Prostate gland (tissue), 2 donors: ENCODE measurements at regions not wholly inside any gene's neighbourhood (a gene's known extent, or its start where the extent isn't known, plus 50 kb on each side); places are given as distances from the start of the nearest gene placed in this dataset.

ENCODE experiments used
- DNase-seq: peaks from one replicate; pipeline ENCODE4 v3.0.0-alpha.2; 2019; ENCODE audit warnings: low spot score
- H3K27ac ChIP-seq, 2 donors: fragments of 200-600 bp; sonication (generic); 2 replicates each; pipeline ENCODE4 v1.5.1; 2017 to 2019
- H3K27me3 ChIP-seq: fragments of 200-600 bp; sonication (generic); replicated peaks from 2 replicates; pipeline ENCODE4 v1.5.1; 2019; ENCODE audit not compliant: insufficient read depth
- H3K36me3 ChIP-seq, 2 donors: fragments of 200-600 bp; sonication (generic); 1 replicate in 1 of 2; 2 replicates in 1 of 2; pipeline versions ENCODE4 v1.5.1 to v1.8.1; 2017 to 2019
- H3K4me1 ChIP-seq: fragments of 200-600 bp; sonication (generic); replicated peaks from 2 replicates; pipeline ENCODE4 v1.5.1; 2019
- H3K4me3 ChIP-seq, 2 donors: fragments of 200-600 bp; sonication (generic); 2 replicates each; pipeline ENCODE4 v1.5.1; 2017 to 2019
- H3K9me3 ChIP-seq: fragments of 200-600 bp; sonication (generic); 2 replicates; pipeline ENCODE4 v1.5.1; 2017
- POLR2A ChIP-seq: fragments of 450-650 bp; IDR thresholded peaks from one replicate; pipeline ENCODE4 v1.6.1; 2016; ENCODE audit warnings: antibody characterized with exemption, mild to moderate bottlenecking
- POLR2AphosphoS5 ChIP-seq: sonication (generic); formaldehyde crosslinking; IDR thresholded peaks from one replicate; pipeline ENCODE4 v1.6.1; 2017; ENCODE audit warnings: antibody characterized with exemption
- WGBS: methylation state at CpG from one replicate; pipeline ENCODE4 v1.1.5; 2018; 5-methylcytosine and 5-hydroxymethylcytosine counted together
- intact Hi-C: fragments of 100-400 bp; cut with DNase I; formaldehyde crosslinking; loops from one replicate; pipeline ENCODE4 v1.14.2; 2022
- TF ChIP-seq, protein P1 (sequence below), 4 experiments: fragments of 200-600 bp in 2 of 4; fragments of 450-650 bp in 2 of 4; sonication (generic) in 2 of 4; IDR thresholded peaks; 1 replicate in 3 of 4; 2 replicates in 1 of 4; pipeline ENCODE4 v1.5.1; 2016 to 2019; ENCODE audit warnings: antibody characterized with exemption in 4 of 4, mild to moderate bottlenecking in 2 of 4, moderate library complexity in 2 of 4

DNA sequence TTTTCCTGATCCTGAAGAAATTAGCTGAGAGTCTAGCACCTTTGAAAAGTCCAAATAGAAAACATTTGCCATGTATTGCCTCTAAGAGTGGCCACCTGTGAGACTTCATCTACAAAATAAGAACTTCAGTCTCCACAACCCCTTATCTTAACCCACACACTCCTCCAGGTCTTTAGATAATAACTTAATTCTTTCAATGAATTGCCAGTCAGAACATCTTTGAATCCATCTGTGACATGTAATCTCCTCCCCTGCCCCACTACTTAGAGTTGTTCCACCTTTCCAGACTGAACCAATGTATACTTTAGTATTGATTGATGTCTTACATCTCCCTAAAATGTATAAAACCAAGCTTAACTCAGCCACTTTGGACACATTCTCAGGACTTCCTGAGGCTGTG is 84.4 kb upstream of the FAM171A1 start:
- Histone ChIP-seq H3K27me3 (no peaks in the 10 kb centered on the region), H3K36me3 (no peaks in the 10 kb centered on the region), H3K4me1 (no peaks in the 10 kb centered on the region), H3K4me3 (no peak overlapping the region), H3K9me3 (no peaks in the 10 kb centered on the region), H3K27ac (no peak overlapping the region)
- intact Hi-C loops, result no loop called here
- DNase-seq, result no peak
- TF ChIP-seq POLR2A, result no peak
- TF ChIP-seq, protein P1, sequence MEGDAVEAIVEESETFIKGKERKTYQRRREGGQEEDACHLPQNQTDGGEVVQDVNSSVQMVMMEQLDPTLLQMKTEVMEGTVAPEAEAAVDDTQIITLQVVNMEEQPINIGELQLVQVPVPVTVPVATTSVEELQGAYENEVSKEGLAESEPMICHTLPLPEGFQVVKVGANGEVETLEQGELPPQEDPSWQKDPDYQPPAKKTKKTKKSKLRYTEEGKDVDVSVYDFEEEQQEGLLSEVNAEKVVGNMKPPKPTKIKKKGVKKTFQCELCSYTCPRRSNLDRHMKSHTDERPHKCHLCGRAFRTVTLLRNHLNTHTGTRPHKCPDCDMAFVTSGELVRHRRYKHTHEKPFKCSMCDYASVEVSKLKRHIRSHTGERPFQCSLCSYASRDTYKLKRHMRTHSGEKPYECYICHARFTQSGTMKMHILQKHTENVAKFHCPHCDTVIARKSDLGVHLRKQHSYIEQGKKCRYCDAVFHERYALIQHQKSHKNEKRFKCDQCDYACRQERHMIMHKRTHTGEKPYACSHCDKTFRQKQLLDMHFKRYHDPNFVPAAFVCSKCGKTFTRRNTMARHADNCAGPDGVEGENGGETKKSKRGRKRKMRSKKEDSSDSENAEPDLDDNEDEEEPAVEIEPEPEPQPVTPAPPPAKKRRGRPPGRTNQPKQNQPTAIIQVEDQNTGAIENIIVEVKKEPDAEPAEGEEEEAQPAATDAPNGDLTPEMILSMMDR (IDR thresholded peaks at IDR 0.05), result no peak
- no peak for TF ChIP-seq POLR2AphosphoS5

DNA sequence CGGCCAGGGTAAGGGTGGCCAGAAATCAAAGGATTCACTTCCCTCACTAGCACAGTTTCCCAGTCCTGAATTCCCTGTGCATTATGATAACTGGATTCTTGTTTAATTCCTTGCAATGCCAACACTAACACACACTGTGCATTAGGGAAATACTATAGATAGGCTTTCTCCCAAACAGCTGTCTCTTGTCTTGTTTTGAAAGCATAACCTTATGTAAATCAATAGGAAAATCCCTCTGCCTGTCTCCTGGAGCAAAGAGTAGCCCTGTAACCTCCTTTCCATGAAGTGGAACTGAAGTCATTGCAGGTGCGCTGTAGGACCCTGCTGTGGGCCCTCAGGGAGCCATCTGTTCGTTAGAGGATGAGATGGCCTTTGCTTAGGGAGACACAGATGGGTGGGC is 82.8 kb upstream of the FAM171A1 start:
- TF ChIP-seq, protein P1 (IDR thresholded peaks at IDR 0.05), result no peak
- TF ChIP-seq POLR2A, result no peak
- TF ChIP-seq POLR2AphosphoS5, result no peak
- Histone ChIP-seq H3K4me1 (no peaks in the 10 kb centered on the region), H3K27ac (no peak overlapping the region), H3K36me3 (no peaks in the 10 kb centered on the region), H3K9me3 (no peaks in the 10 kb centered on the region), H3K27me3 (no peaks in the 10 kb centered on the region), H3K4me3 (no peak overlapping the region)
- 83% methylated on average over 3 of the region's 3 CpGs for WGBS
- DNase-seq, result no peak
- intact Hi-C loops, result no loop called here

DNA sequence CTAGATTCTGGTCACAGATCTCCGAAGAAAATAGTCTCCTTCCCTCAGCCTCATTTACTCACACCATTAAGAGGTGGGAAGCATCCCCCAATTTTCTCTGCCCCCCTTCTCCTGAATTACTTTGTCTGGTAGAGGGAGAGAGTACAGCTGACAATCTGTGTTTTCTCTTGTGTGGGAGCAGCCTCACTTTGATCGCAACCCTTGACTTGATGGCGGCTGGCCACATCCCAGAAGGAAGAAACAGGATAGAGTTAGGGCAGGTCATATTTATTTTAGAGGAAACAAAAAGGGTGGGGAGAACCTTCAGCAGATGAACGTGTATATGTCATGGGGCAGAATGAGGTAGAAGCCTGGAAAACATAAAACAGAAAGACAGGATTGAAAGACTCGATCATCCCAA is 82.4 kb upstream of the FAM171A1 start:
- no peaks in the 10 kb centered on the region for H3K9me3 ChIP-seq
- intact Hi-C loops, result no loop called here
- H3K27me3 ChIP-seq, result no peaks in the 10 kb centered on the region
- 71% methylated on average over 5 of the region's 5 CpGs for WGBS
- H3K4me3 ChIP-seq, result no peak overlapping the region
- no peak for DNase-seq
- no peaks in the 10 kb centered on the region for H3K4me1 ChIP-seq
- no peak for TF ChIP-seq POLR2AphosphoS5
- no peak for TF ChIP-seq POLR2A
- TF ChIP-seq, protein P1 (IDR thresholded peaks at IDR 0.05), result no peak
- H3K36me3 ChIP-seq, result no peaks in the 10 kb centered on the region
- H3K27ac ChIP-seq, result no peak overlapping the region

GRCh38 chr10:15452545-15452944 is 81.5 kb upstream of the FAM171A1 start:
- no peaks in the 10 kb centered on the region for H3K9me3 ChIP-seq
- TF ChIP-seq POLR2A (no peak), POLR2AphosphoS5 (no peak)
- TF ChIP-seq, protein P1 (IDR thresholded peaks at IDR 0.05), result no peak
- intact Hi-C loops, result no loop called here
- H3K4me1 ChIP-seq, result no peaks in the 10 kb centered on the region
- no peaks in the 10 kb centered on the region for H3K27me3 ChIP-seq
- no peak overlapping the region for H3K4me3 ChIP-seq
- H3K27ac ChIP-seq, result no peak overlapping the region
- 86% methylated on average over 5 of the region's 5 CpGs for WGBS
- no peak for DNase-seq
- H3K36me3 ChIP-seq, result no peaks in the 10 kb centered on the region

GRCh38 chr10:15451137-15452094 is 80.3 kb upstream of the FAM171A1 start:
- 42% methylated on average over 5 of the region's 5 CpGs for WGBS
- no peak for DNase-seq
- no peak overlapping the region for H3K27ac ChIP-seq
- H3K9me3 ChIP-seq, result no peaks in the 10 kb centered on the region
- TF ChIP-seq, protein P1 (IDR thresholded peaks at IDR 0.05), result no peak
- TF ChIP-seq POLR2AphosphoS5 (no peak), POLR2A (no peak)
- no peak overlapping the region for H3K4me3 ChIP-seq
- intact Hi-C loops, result no loop called here
- H3K4me1 ChIP-seq, result no peaks in the 10 kb centered on the region
- no peaks in the 10 kb centered on the region for H3K27me3 ChIP-seq
- no peaks in the 10 kb centered on the region for H3K36me3 ChIP-seq
